ENCODE measurements at regions not wholly inside any gene's neighbourhood (a gene's known extent, or its start where the extent isn't known, plus 50 kb on each side); places are given as distances from the start of the nearest gene placed in this dataset.

DNA sequence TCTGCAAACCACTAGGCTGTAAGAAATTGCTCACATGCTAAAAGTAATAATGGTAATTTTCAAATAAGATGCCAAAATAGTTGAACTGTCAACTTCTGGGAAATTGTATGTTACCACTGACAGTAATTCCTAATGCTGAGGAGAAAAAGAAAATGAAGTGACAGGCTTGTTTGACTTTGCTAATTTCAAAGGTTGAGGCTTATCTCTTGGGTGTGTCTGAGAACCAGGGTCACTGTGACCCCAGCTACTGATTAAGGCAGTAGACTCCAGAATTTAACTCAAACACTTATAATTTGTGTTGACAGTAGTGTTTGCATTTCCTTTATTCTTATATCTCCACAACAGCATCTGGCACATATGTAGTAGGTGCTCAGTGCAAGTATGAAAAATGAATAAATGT is 74.6 kb upstream of the PDZRN3 start:
- no peak for DNase-seq (ENCODE audit: low read depth in 2 of 2)

DNA sequence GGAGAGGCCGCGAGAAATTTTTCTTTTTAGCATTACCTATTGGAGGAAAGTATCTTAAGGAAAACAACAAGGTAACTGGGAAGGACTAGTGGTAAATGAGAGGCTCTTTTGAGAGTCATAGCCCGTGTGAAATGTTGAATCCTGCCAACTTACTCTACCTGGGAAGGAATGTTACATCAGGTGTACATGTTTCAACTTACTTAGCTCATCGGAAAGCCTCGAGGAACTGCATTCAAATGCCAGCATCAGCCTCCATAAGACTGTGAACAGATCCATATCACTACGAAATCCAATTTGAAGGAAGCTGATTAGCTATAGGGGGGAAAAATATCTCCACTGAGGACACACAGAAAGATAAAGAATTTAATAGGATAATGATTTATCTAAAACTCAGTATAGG is 72.3 kb upstream of the PDZRN3 start:
- no peak for DNase-seq (ENCODE audit: low read depth in 2 of 2)

DNA sequence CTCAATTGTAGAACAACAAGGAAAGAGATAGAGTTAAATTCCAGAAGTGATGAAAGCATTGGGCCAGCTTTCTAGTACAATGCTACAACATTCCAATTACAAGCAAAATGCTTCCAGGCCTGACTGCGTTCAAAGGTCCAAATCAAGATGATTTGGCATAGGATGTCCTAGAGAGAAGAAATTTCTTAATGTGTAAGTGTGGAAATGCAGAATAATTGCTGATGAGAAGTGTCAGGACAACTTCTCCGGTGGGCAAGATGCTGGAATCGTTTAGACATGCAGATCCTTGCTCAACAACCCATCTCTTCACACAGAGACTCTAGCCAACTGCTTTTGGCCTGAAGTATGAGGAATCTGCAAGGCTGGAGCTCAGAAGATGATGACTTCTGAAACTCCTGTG is 71.1 kb upstream of the PDZRN3 start:
- DNase-seq (ENCODE audit: low read depth in 2 of 2): no peak

DNA sequence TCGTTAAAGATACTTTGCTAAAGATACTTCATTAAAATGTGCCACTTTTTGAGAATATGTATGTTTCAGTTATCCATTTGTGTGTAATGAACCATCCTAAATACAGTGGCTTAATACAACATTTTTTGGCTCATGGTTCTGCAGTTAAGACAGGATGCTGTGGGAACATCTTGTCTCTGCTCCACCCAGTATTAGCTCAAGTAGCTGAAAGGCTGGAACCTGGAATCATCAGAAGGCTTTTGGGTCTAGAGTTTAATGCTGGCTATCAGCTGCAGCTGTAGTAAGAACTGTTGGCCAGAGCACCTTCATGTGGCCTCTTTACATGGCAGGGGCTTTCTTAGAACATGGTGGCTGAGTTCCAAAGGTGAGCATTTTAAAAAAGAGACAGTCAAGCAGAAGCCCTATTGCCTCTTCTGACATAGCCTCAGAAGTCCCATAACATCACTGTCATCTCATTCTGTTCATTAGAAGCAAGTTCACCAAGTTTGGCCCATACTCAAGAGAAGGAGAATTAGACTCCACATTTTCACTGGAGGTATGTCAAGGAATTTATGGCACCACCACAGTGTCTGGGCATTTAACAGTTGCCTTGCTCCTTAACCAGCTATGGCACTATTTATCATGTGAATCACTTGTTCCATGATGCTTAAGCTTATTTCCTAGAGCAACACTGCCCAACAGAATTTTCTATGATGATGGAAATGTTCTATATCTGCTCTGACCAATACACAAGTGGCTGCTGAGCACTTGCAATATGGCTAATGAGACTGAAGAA is 70.4 kb upstream of the PDZRN3 start:
- DNase-seq (ENCODE audit: low read depth in 2 of 2): no peak

DNA sequence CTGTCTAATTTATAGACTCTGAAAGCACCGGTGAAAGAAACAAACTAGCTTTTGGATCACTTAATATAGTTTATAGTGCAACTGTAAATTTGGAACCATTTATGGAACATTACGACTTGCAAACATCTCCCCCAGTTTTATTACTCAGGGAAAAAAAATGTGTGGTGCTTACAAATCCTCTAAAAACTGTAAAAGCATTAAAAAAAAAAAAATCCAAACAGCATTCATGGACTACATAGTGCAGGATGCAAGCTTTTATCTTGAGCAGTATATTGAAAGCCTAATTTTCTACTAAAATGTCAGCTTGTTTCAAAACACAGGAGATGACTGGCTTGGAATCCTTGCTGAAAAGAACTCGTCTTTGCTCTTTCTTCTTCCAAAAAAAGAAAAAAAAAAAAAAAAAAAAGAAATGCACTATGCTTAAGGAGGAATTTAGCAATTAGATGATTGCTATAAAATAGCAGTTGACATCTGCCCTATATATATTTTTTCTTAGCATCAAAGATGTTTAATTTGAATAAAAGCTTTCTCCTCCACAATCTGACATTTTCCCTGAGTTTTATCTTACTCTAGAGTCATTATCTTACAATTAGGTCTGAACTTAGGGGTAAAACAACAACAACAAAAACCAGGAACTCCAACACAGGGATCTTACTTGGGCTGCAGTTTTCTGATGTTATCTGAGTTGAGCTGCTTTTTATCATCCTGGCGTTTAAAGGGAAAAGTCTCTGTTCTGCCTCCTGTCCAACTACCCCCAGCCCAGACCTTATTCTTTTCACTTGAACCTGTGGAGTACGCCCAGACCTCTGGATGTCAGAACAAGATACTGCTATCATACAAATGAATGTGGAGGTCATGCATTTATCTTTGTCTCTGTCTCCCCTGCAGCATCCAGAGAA is 62.6 kb upstream of the PDZRN3 start:
- DNase-seq (ENCODE audit: low read depth in 2 of 2): no peak

DNA sequence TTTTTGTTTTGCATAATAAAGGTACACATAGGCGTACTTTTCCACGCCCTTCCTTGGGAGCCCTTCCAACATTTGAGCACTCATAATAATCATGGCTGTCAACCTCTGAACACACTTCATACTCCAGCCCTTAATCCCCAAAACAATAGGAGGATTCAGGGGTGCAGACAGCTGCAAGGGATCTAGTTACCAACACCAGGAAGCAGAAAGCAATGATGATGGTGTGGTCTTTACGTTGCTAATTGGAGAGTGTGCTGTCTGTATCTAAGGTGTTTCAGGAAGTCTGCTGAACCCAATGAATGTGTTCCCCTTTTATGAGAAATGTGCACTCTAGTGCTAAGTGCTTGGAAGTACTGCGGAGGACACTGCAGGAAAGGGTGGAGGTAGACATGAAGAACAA is 60.3 kb upstream of the PDZRN3 start:
- no peak for DNase-seq (ENCODE audit: low read depth in 2 of 2)

DNA sequence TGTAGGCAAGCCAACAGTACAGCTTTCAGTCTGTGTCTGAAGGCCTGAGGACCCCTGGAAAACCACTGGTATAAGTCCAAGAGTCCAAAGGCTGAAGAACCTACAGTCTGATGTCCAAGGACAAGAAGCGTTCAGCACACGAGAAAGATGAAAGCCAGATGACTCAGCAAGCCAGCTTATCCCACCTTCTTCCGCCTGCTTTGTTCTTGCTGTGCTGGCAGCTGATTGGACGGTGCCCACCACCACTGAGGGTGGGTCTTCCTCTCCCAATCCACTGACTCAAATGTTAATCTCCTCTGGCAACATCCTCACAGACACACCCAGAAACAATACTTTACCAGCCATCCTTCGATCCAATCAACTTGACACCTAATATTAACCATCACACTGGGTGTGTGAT is 59.0 kb upstream of the PDZRN3 start:
- DNase-seq (ENCODE audit: low read depth in 2 of 2): no peak

DNA sequence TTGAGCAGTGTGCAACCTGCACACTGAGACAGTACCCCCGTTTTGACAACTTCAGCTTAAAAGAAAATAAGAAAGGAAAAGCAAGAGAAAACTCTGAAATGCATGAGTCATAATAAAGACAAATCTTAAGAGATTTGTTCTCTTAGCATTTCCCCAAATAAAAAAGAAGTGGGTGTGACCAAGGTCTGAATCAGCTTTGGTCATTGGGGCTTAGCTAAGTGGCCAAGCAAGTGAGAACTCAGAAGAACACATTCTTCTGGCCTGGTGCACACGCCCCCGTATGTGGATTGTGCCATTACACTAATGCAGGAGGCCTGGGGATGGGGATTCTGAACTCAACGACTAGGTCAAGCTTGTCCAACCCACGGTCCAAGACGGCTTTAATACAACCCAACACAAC is 56.9 kb upstream of the PDZRN3 start:
- DNase-seq (ENCODE audit: low read depth in 2 of 2): no peak

DNA sequence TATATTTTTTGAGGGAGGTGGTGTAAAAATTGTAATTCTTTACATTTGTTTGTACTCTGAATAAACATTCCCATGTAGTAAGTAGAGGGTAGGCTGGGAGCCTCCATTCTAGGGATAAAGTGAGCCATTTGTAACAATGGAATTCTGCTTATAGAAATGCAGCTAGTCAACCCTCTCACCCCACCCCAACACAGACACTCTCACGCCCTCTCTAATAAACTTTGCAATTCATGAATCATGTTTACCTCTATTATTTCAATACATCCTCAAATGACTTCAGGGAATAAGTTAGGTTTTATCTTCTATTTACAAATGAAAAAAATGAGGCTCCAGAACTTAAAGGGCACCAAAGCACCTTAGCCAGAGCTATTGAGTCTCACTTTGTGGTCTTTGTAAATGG is 56.5 kb upstream of the PDZRN3 start:
- DNase-seq (ENCODE audit: low read depth in 2 of 2): no peak

DNA sequence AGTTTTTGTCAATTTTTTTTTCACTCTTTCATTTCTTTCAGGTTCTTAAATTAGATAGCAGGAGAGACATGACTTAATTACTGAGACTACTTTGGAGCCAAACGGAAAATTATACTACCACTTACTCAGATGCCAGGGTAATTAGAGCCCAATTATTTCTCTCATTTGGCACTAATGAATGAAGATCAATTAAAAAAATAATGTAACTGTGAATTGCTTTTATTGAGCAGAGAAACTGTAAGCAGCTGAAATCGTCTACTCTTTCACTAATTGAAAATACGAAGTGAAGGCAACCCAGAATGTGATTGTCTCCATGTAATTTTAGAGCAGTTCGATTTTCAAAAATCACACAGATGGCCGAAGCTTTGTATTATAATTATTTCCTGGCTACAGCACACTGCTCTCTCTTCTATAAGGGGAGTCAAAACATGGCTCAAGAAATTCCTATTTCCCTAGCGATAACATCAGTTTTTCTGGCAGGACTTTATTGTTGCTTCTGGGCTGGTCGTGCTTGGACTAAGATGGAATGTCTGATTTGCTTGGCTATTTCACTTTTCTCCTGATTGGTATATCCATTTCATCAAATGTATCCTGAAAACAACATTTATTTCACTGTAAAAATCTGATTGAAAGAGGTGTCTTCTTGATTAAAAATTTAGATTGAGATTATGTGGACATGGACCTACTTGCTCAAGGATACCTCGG is 55.8 kb upstream of the PDZRN3 start:
- DNase-seq (ENCODE audit: low read depth in 2 of 2): no peak

DNA sequence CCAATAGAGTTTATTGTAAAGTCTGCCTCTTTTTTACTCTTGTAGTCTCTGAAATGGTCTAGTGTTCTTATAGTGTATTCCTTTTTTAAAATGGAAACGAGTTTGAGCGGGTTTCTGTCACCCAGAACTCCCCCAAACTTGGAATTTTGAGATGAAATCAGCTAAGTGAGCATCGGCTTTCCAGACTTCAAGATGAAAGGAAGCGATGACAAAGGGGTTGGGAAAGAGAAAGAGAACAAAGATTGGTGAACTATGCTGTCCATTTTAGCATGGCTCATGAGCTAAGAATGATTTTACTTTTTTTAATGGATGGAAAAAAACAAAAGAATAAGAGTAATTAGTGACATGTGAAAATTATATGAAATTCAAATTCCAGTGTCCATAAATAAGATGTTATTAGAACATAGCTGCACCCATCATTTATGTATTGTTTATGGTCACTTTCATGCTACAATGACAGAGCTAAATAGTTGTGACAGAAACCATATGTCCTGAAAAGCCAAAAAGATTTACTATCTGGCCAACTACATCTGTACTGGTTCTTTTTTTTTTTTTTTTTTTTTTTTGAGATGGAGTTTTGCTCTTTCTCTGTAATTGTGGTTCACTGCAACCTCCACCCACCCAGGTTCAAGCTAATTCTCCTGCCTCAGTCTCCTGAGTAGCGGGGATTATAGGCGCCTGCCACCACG is 52.7 kb upstream of the PDZRN3 start:
- no peak for DNase-seq (ENCODE audit: low read depth in 2 of 2)
